Keratinocyte (primary cell): ENCODE measurements at regions not wholly inside any gene's neighbourhood (a gene's known extent, or its start where the extent isn't known, plus 50 kb on each side); places are given as distances from the start of the nearest gene placed in this dataset.

Experiments
- DNase-seq: peaks from one replicate; pipeline ENCODE4 v3.0.0-alpha.2; 2011; ENCODE audit warnings: low read depth, missing footprints, low spot score
- FAIRE-seq: peaks from 2 replicates; lab custom pipeline; 2011; peaks lifted over from hg19 to GRCh38; lab: Jason Lieb, UNC
- H2AFZ ChIP-seq: 2 replicates; pipeline ENCODE4 v1.6.0; 2012; ENCODE audit warnings: low read length, control low read depth, inconsistent platforms; ENCODE audit not compliant: control insufficient read depth
- H3K27ac ChIP-seq: 2 replicates; pipeline ENCODE4 v1.5.1; 2011; ENCODE audit warnings: low read length; ENCODE audit not compliant: control insufficient read depth, insufficient read depth
- H3K27me3 ChIP-seq: 3 replicates; pipeline ENCODE4 v1.6.0; 2011; ENCODE audit warnings: low read length; ENCODE audit not compliant: control insufficient read depth, insufficient read depth; ENCODE audit errors: extremely low read depth
- H3K36me3 ChIP-seq, 2 experiments: 2 replicates in 1 of 2; 3 replicates in 1 of 2; pipeline ENCODE4 v1.5.1; 2011; ENCODE audit warnings: low read length in 2 of 2, mild to moderate bottlenecking in 1 of 2; ENCODE audit not compliant: control insufficient read depth in 2 of 2, insufficient read depth in 2 of 2; ENCODE audit errors: extremely low read depth in 1 of 2
- H3K4me1 ChIP-seq: 3 replicates; pipeline ENCODE4 v1.5.1; 2011; ENCODE audit warnings: low read length; ENCODE audit not compliant: control insufficient read depth, insufficient read depth; ENCODE audit errors: extremely low read depth
- H3K4me2 ChIP-seq: 3 replicates; pipeline ENCODE4 v1.6.0; 2011; ENCODE audit warnings: low read depth, low read length; ENCODE audit not compliant: control insufficient read depth, insufficient read depth; ENCODE audit errors: extremely low read depth
- H3K4me3 ChIP-seq, 3 experiments: fragments of 200-600 bp in 1 of 3; sonication (generic) in 1 of 3; 2 replicates in 2 of 3; 3 replicates in 1 of 3; pipeline ENCODE4 v1.5.1; 2011 to 2016; ENCODE audit warnings: low read length in 3 of 3, mild to moderate bottlenecking in 3 of 3, control low read depth in 2 of 3, inconsistent platforms in 1 of 3, low read depth in 1 of 3, mixed read lengths in 1 of 3, mixed run types in 1 of 3, moderate library complexity in 1 of 3; ENCODE audit not compliant: control insufficient read depth in 2 of 3, insufficient read depth in 2 of 3; ENCODE audit errors: extremely low read depth in 1 of 3
- H3K79me2 ChIP-seq: 2 replicates; pipeline ENCODE4 v1.6.0; 2012; ENCODE audit warnings: low read length; ENCODE audit not compliant: control insufficient read depth, insufficient read depth
- H3K9ac ChIP-seq: 3 replicates; pipeline ENCODE4 v1.6.0; 2011; ENCODE audit warnings: low read length; ENCODE audit not compliant: control insufficient read depth, insufficient read depth; ENCODE audit errors: extremely low read depth
- H3K9me1 ChIP-seq: 3 replicates; pipeline ENCODE4 v1.6.0; 2011; ENCODE audit warnings: low read length; ENCODE audit not compliant: control insufficient read depth, insufficient read depth; ENCODE audit errors: extremely low read depth
- H3K9me3 ChIP-seq: 2 replicates; pipeline ENCODE4 v1.5.1; 2012; ENCODE audit warnings: low read depth, low read length; ENCODE audit not compliant: control insufficient read depth
- H4K20me1 ChIP-seq: 3 replicates; pipeline ENCODE4 v1.6.0; 2011; ENCODE audit warnings: low read length; ENCODE audit not compliant: control insufficient read depth, insufficient read depth; ENCODE audit errors: extremely low read depth
- CTCF ChIP-seq, 3 experiments: IDR thresholded peaks in 1 of 3; conservative IDR thresholded peaks in 1 of 3; optimal IDR thresholded peaks in 1 of 3; 2 replicates in 2 of 3; 3 replicates in 1 of 3; pipeline versions ENCODE3 to v1.5.1; 2011; ENCODE audit warnings: low read length in 3 of 3, mild to moderate bottlenecking in 3 of 3, moderate library complexity in 2 of 3, control low read depth in 1 of 3, inconsistent platforms in 1 of 3; ENCODE audit not compliant: insufficient read depth in 2 of 3; ENCODE audit errors: extremely low read depth in 1 of 3
- EZH2 ChIP-seq: IDR thresholded peaks from one replicate; pipeline ENCODE4 v1.6.1; 2012; ENCODE audit warnings: inconsistent platforms, mild to moderate bottlenecking, low read length, moderate library complexity
- dilution Hi-C: fragments of 300-500 bp; cut with MboI; formaldehyde crosslinking; loops from one replicate; pipeline ENCODE4 v1.7.0; 2020; ENCODE audit warnings: low sequenced_read_pairs; ENCODE audit not compliant: extremely low pct_ligation_motif_present

- Histone ChIP-seq H3K9me3 (no peaks in the 10 kb centered on the region), H3K9ac (no peak overlapping the region), H3K4me1 (no peaks in the 10 kb centered on the region), H3K4me2 (no peak overlapping the region), H3K79me2 (no peaks in the 10 kb centered on the region), H2AFZ (no peak overlapping the region), H3K27ac (no peak overlapping the region), H3K9me1 (no peaks in the 10 kb centered on the region), H3K4me3 (no peak overlapping the region), H3K27me3 (peaks cover 13% of the 10 kb centered on the region), H3K36me3 (no peaks in the 10 kb centered on the region), H4K20me1 (no peaks in the 10 kb centered on the region)
- no peak for FAIRE-seq
- no peak for TF ChIP-seq EZH2
- TF ChIP-seq CTCF (optimal IDR thresholded peaks at IDR 0.05 in 1 of 3, IDR thresholded peaks at IDR 0.05 in 1 of 3, conservative IDR thresholded peaks at IDR 0.05 in 1 of 3; ENCODE audit: extremely low read depth in 1 of 3, insufficient read depth in 2 of 3, low read length in 3 of 3) = no peak
- DNase-seq = no peak
- dilution Hi-C loops = no loop called here
Observed at GRCh38 chr12:4822572-4822971, 87.1 kb upstream of the KCNA1 start.

- peaks cover 7% of the 10 kb centered on the region for H3K27me3 ChIP-seq
- no peak overlapping the region for H3K4me3 ChIP-seq
- no peak overlapping the region for H3K9ac ChIP-seq
- FAIRE-seq = no peak
- no peaks in the 10 kb centered on the region for H4K20me1 ChIP-seq
- no peaks in the 10 kb centered on the region for H3K9me3 ChIP-seq
- TF ChIP-seq CTCF (optimal IDR thresholded peaks at IDR 0.05 in 1 of 3, IDR thresholded peaks at IDR 0.05 in 1 of 3, conservative IDR thresholded peaks at IDR 0.05 in 1 of 3; ENCODE audit: extremely low read depth in 1 of 3, insufficient read depth in 2 of 3, low read length in 3 of 3) (no peak), EZH2 (no peak)
- no peaks in the 10 kb centered on the region for H3K4me1 ChIP-seq
- DNase-seq = peak; percentile 1
- no peaks in the 10 kb centered on the region for H3K79me2 ChIP-seq
- H3K36me3 ChIP-seq = no peaks in the 10 kb centered on the region
- H3K9me1 ChIP-seq = no peaks in the 10 kb centered on the region
- H2AFZ ChIP-seq = no peak overlapping the region
- dilution Hi-C loops = no loop called here
- no peak overlapping the region for H3K4me2 ChIP-seq
- no peak overlapping the region for H3K27ac ChIP-seq
Observed at GRCh38 chr12:4824380-4824779, 85.3 kb upstream of the KCNA1 start.
